Right lobe of liver (tissue), 6 donors: ENCODE measurements at regions not wholly inside any gene's neighbourhood (a gene's known extent, or its start where the extent isn't known, plus 50 kb on each side); places are given as distances from the start of the nearest gene placed in this dataset.

Experiments
- ATAC-seq, 4 donors: fragments of 200-7000 bp; cut with Tn5 transposase; one replicate each; pipeline ENCODE4 v1.9.1; 2020; ENCODE audit warnings: mild to moderate bottlenecking in 4 of 4, moderate library complexity in 4 of 4
- DNase-seq, 3 donors: peaks; one replicate each; pipeline ENCODE4 v3.0.0-alpha.2; 2020
- H3K27ac ChIP-seq, 3 donors: fragments of 200-600 bp; one replicate each; pipeline ENCODE4 v1.8.0; 2022
- H3K27me3 ChIP-seq, 2 donors: fragments of 200-600 bp; one replicate each; pipeline ENCODE4 v1.8.0; 2022
- H3K36me3 ChIP-seq, 4 donors: fragments of 200-600 bp; sonication (generic) in 1 of 4; one replicate each; pipeline versions ENCODE4 v1.5.1 to v1.8.0; 2017 to 2022; ENCODE audit warnings: control low read depth in 1 of 4
- H3K4me1 ChIP-seq, 4 donors: fragments of 200-600 bp; sonication (generic) in 1 of 4; one replicate each; pipeline versions ENCODE4 v1.5.1 to v1.8.0; 2017 to 2022; ENCODE audit warnings: control low read depth in 1 of 4
- H3K4me3 ChIP-seq, 3 donors: fragments of 200-600 bp; one replicate each; pipeline ENCODE4 v1.8.0; 2022
- H3K9me3 ChIP-seq, 4 donors: fragments of 200-600 bp; sonication (generic) in 1 of 4; one replicate each; pipeline versions ENCODE4 v1.5.1 to v1.8.0; 2017 to 2022; ENCODE audit warnings: control low read depth in 1 of 4
- POLR2A ChIP-seq: fragments of 450-650 bp; IDR thresholded peaks from one replicate; pipeline ENCODE4 v1.6.1; 2017; ENCODE audit warnings: antibody characterized with exemption, mild to moderate bottlenecking
- WGBS: methylation state at CpG from one replicate; pipeline ENCODE4 v1.1.6; 2018; ENCODE audit warnings: low coverage, low lambda C conversion rate; ENCODE audit not compliant: insufficient coverage; ENCODE audit errors: missing lambda C conversion rate; 5-methylcytosine and 5-hydroxymethylcytosine counted together
- intact Hi-C, 2 donors: fragments of 100-400 bp; cut with DNase I; formaldehyde crosslinking; loops; one replicate each; pipeline versions ENCODE4 v1.11.2 to v1.14.1; 2022
- TF ChIP-seq, protein P1 (sequence below), 4 donors: fragments of 200-600 bp in 3 of 4; fragments of 450-650 bp in 1 of 4; IDR thresholded peaks; one replicate each; pipeline versions ENCODE4 v1.5.1 to v1.8.0; 2016 to 2022; ENCODE audit warnings: antibody characterized with exemption in 4 of 4, mild to moderate bottlenecking in 2 of 4
- donor health status: DM: no; HTN: yes; CAD: no.
- donor health status: DM: no; HTN: no; CAD: no.
- donor health status: DM: no; HTN: no; CAD: no.
- donor health status: DM: no; HTN: yes; CAD: no.
- donor health status: DM: no; HTN: yes; CAD: no.

DNA sequence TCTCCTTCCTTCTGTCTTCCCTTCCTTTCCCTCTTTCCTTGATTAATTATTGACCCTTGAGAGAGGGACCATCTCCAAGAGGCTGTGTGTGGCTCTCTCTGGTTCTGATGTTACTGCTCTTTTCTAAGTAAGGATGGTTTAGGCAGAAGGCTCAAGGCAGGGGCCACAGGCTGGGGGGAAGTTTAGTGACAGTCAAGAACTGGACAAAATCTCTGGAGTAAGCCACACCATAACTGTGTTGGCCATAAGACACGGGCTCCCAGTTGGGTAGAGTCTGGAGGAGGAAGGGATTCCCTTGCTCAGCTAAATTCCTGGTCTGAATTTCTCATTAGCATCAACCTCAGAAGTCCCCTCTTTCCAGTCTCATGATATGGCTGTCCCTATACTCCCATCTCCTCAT lies 74.7 kb downstream of the BUD13 start:
- no peak overlapping the region for H3K27ac ChIP-seq

DNA sequence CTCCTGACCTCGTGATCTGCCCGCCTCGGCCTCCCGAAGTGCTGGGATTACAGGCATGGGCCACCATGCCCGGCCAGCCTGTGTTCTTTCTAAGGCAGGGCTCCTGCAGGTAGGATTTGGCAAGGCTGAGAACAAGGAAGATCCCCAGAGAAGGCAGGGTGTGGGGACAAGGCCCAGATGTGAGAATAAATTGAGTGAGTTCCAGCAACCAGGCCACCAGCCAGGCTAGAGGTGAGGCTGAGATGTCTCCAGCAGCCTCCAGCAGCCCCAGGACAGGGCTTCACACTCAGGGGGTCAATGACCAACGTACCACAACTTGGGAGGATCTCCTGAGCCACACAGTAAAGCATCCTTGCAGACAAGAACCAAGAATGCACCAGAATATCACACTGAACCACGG lies 75.1 kb downstream of the BUD13 start:
- Histone ChIP-seq H3K27me3 (no peaks in the 10 kb centered on the region), H3K4me1 (no peaks in the 10 kb centered on the region), H3K9me3 (no peaks in the 10 kb centered on the region), H3K4me3 (no peak overlapping the region), H3K27ac (no peak overlapping the region), H3K36me3 (no peaks in the 10 kb centered on the region)
- TF ChIP-seq, protein P1, sequence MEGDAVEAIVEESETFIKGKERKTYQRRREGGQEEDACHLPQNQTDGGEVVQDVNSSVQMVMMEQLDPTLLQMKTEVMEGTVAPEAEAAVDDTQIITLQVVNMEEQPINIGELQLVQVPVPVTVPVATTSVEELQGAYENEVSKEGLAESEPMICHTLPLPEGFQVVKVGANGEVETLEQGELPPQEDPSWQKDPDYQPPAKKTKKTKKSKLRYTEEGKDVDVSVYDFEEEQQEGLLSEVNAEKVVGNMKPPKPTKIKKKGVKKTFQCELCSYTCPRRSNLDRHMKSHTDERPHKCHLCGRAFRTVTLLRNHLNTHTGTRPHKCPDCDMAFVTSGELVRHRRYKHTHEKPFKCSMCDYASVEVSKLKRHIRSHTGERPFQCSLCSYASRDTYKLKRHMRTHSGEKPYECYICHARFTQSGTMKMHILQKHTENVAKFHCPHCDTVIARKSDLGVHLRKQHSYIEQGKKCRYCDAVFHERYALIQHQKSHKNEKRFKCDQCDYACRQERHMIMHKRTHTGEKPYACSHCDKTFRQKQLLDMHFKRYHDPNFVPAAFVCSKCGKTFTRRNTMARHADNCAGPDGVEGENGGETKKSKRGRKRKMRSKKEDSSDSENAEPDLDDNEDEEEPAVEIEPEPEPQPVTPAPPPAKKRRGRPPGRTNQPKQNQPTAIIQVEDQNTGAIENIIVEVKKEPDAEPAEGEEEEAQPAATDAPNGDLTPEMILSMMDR (IDR thresholded peaks at IDR 0.05) = no peak
- TF ChIP-seq POLR2A = no peak
- WGBS = 50% methylated on average over 5 of the region's 7 CpGs
- ATAC-seq (no peak), DNase-seq (peak in 1 of 3 donors; percentile 8)
- intact Hi-C loops = loop anchor here in 1 of 2 donors (10.0 kb wide), 1 partner anchor 193 kb away; no protein-coding TSS in a partner anchor

More for the DNA sequence above, 74.7 kb downstream of the BUD13 start:
- Histone ChIP-seq H3K9me3 (no peaks in the 10 kb centered on the region), H3K4me3 (no peak overlapping the region), H3K4me1 (no peaks in the 10 kb centered on the region), H3K36me3 (no peaks in the 10 kb centered on the region), H3K27me3 (no peaks in the 10 kb centered on the region)
- TF ChIP-seq, protein P1 (IDR thresholded peaks at IDR 0.05) = no peak
- no peak for TF ChIP-seq POLR2A
- DNase-seq = no peak
- WGBS = no CpG with 5 or more reads among the region's 1 CpG
- intact Hi-C loops = loop anchor here in 1 of 2 donors (10.0 kb wide), 1 partner anchor 193 kb away; no protein-coding TSS in a partner anchor
- ATAC-seq = no peak

DNA sequence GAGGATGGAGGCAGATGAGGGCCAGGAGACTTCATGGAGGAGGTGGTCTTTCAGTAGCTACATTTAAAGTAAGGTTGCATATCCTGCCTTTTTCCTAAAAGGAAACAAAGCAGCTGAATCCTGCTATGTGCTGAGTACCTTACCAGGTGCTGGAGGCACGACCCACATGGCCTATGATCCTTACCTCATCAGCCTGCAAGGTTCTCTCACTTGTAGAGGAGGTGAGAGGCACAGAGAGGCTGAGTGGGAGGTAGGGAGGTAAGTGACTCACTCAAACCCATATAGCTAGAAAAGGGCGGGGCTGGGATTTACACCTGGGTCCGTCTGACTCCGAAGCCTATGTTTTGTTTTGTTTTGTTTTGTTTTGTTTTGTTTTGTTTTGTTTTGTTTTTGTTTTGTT lies 75.8 kb downstream of the BUD13 start:
- ATAC-seq (no peak), DNase-seq (no peak)
- TF ChIP-seq, protein P1 (IDR thresholded peaks at IDR 0.05) = no peak
- TF ChIP-seq POLR2A = no peak
- H3K36me3 ChIP-seq = no peaks in the 10 kb centered on the region
- intact Hi-C loops = loop anchor here in 1 of 2 donors (10.0 kb wide), 1 partner anchor 192 kb away; no protein-coding TSS in a partner anchor
- no peaks in the 10 kb centered on the region for H3K9me3 ChIP-seq
- H3K27ac ChIP-seq = no peak overlapping the region
- no peaks in the 10 kb centered on the region for H3K4me1 ChIP-seq
- WGBS = 72% methylated on average over 3 of the region's 4 CpGs
- H3K27me3 ChIP-seq = no peaks in the 10 kb centered on the region
- H3K4me3 ChIP-seq = no peak overlapping the region

DNA sequence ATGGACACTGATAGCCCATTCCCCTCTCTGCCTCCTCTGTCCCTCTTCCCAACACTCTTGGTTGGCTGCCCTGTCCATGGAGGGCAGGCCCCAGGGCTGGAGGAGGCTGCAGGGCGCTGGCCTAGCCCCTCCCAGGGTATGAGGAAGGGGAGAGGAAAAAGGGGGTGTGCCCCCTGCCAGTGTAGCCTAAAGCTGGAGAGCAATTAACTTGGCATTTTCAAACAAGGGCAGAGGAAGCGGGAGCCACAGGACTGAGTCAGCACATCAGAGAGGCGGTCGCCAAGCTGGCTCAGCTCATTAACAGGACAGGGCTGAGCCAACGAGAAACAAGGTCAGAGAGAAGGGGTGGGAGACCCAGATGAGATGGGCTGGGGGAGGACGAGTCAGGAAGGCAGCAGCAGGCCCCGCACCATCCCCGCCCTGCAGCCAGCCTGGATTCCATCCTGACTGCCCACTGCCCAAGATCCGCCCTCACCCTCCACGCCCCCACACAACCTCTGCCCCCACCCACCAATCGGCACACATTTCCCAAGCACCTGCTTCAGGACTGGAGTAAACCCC lies 76.3 kb downstream of the BUD13 start:
- DNase-seq (peak in 1 of 3 donors; percentile 33), ATAC-seq (no peak)
- intact Hi-C loops = loop anchor here in 1 of 2 donors (10.0 kb wide), 1 partner anchor 192 kb away; no protein-coding TSS in a partner anchor

More for the DNA sequence above, 76.3 kb downstream of the BUD13 start:
- no peaks in the 10 kb centered on the region for H3K27me3 ChIP-seq
- no peak overlapping the region for H3K4me3 ChIP-seq
- TF ChIP-seq, protein P1 (IDR thresholded peaks at IDR 0.05) = no peak
- TF ChIP-seq POLR2A = no peak
- 55% methylated on average over 5 of the region's 11 CpGs for WGBS
- no peaks in the 10 kb centered on the region for H3K4me1 ChIP-seq
- no peaks in the 10 kb centered on the region for H3K36me3 ChIP-seq
- no peaks in the 10 kb centered on the region for H3K9me3 ChIP-seq
- H3K27ac ChIP-seq = no peak overlapping the region
